Natural killer cell (primary cell): ENCODE measurements at regions not wholly inside any gene's neighbourhood (a gene's known extent, or its start where the extent isn't known, plus 50 kb on each side); places are given as distances from the start of the nearest gene placed in this dataset.

Experiments used
- ATAC-seq, 3 donors: fragments of 150-1000 bp in 2 of 3; fragments of 200-7000 bp in 1 of 3; cut with Tn5 transposase; 1 replicate in 1 of 3; 2 replicates in 2 of 3; pipeline ENCODE4 v1.10.0; 2021; ENCODE audit warnings: mild to moderate bottlenecking in 2 of 3, moderate library complexity in 2 of 3
- DNase-seq, 2 donors: peaks; one replicate each; pipeline versions ENCODE4 v3.0.0 to v3.0.0-alpha.2; 2013 to 2021; ENCODE audit warnings: mixed read lengths in 1 of 2
- H3K27ac ChIP-seq: one replicate; pipeline ENCODE4 v1.5.1; 2013; ENCODE audit warnings: mild to moderate bottlenecking, low read length
- H3K27me3 ChIP-seq: one replicate; pipeline ENCODE4 v1.6.1; 2013; ENCODE audit warnings: low read length; ENCODE audit not compliant: control insufficient read depth, insufficient read depth
- H3K36me3 ChIP-seq: one replicate; pipeline ENCODE4 v1.6.1; 2013; ENCODE audit warnings: low read length; ENCODE audit not compliant: control insufficient read depth, insufficient read depth
- H3K4me1 ChIP-seq: one replicate; pipeline ENCODE4 v1.6.1; 2013; ENCODE audit warnings: low read length; ENCODE audit not compliant: control insufficient read depth, insufficient read depth
- H3K4me3 ChIP-seq: one replicate; pipeline ENCODE4 v1.5.1; 2013; ENCODE audit warnings: low read length
- H3K9me3 ChIP-seq: one replicate; pipeline ENCODE4 v1.6.1; 2013; ENCODE audit warnings: low read length; ENCODE audit not compliant: control insufficient read depth, insufficient read depth
- H3K27ac Mint-ChIP-seq, 2 donors: one replicate each; pipeline ENCODE4 v1.8.0; 2022; ENCODE audit warnings: mild to moderate bottlenecking in 2 of 2, mixed read lengths in 2 of 2, moderate library complexity in 1 of 2
- H3K27me3 Mint-ChIP-seq, 2 donors: one replicate each; pipeline ENCODE4 v1.8.0; 2022; ENCODE audit warnings: low read depth in 2 of 2, mixed read lengths in 2 of 2
- H3K36me3 Mint-ChIP-seq: one replicate; pipeline ENCODE4 v1.8.0; 2022; ENCODE audit warnings: mixed read lengths
- H3K4me1 Mint-ChIP-seq, 2 donors: one replicate each; pipeline ENCODE4 v1.8.0; 2022; ENCODE audit warnings: mixed read lengths in 2 of 2
- H3K4me3 Mint-ChIP-seq: one replicate; pipeline ENCODE4 v1.8.0; 2022; ENCODE audit warnings: mild to moderate bottlenecking, moderate library complexity, mixed read lengths
- H3K9me3 Mint-ChIP-seq, 2 donors: one replicate each; pipeline ENCODE4 v1.8.0; 2022; ENCODE audit warnings: mixed read lengths in 2 of 2
- CTCF ChIP-seq: fragments of 200-600 bp; IDR thresholded peaks from one replicate; pipeline ENCODE4 v1.8.0; 2022; ENCODE audit warnings: antibody characterized with exemption
- WGBS: methylation state at CpG from one replicate; pipeline ENCODE4 v1.1.7; 2013; ENCODE audit warnings: missing lambda C conversion rate; ENCODE audit not compliant: insufficient coverage; 5-methylcytosine and 5-hydroxymethylcytosine counted together
- intact Hi-C: fragments of 100-400 bp; cut with micrococcal nuclease; formaldehyde crosslinking; loops from one replicate; pipeline ENCODE4 v1.14.2; 2022

GRCh38 chr2:16015210-16015902, 75.0 kb downstream of the MYCN start:
- H3K9me3 ChIP-seq: no peaks in the 10 kb centered on the region
- intact Hi-C loops: no loop called here
- no peak overlapping the region for H3K4me3 ChIP-seq
- H3K36me3 ChIP-seq: no peaks in the 10 kb centered on the region
- H3K4me3 Mint-ChIP-seq: no peak overlapping the region
- DNase-seq: no peak
- H3K27me3 Mint-ChIP-seq: peaks cover 20 to 32% of the 10 kb centered on the region in 2 donors
- peaks cover 0 to 6% of the 10 kb centered on the region in 2 donors for H3K4me1 Mint-ChIP-seq
- H3K4me1 ChIP-seq: no peaks in the 10 kb centered on the region
- peaks cover 7% of the 10 kb centered on the region for H3K27me3 ChIP-seq
- ATAC-seq: no peak
- H3K9me3 Mint-ChIP-seq: no peaks in the 10 kb centered on the region
- 81% methylated on average over 15 of the region's 15 CpGs for WGBS
- no peaks in the 10 kb centered on the region for H3K36me3 Mint-ChIP-seq
- no peak overlapping the region for H3K27ac Mint-ChIP-seq
- TF ChIP-seq CTCF: no peak
- no peak overlapping the region for H3K27ac ChIP-seq

GRCh38 chr2:16014802-16015201, 74.5 kb downstream of the MYCN start:
- no peaks in the 10 kb centered on the region for H3K4me1 ChIP-seq
- intact Hi-C loops: no loop called here
- H3K36me3 Mint-ChIP-seq: no peaks in the 10 kb centered on the region
- no peaks in the 10 kb centered on the region for H3K9me3 ChIP-seq
- DNase-seq (no peak), ATAC-seq (no peak)
- peaks cover 7% of the 10 kb centered on the region for H3K27me3 ChIP-seq
- H3K4me3 ChIP-seq: no peak overlapping the region
- no peaks in the 10 kb centered on the region for H3K36me3 ChIP-seq
- WGBS: 98% methylated on average over 2 of the region's 3 CpGs
- no peaks in the 10 kb centered on the region for H3K9me3 Mint-ChIP-seq
- H3K27ac ChIP-seq: no peak overlapping the region
- peaks cover 0 to 6% of the 10 kb centered on the region in 2 donors for H3K4me1 Mint-ChIP-seq
- peaks cover 20 to 32% of the 10 kb centered on the region in 2 donors for H3K27me3 Mint-ChIP-seq
- TF ChIP-seq CTCF: no peak
- no peak overlapping the region for H3K27ac Mint-ChIP-seq
- H3K4me3 Mint-ChIP-seq: no peak overlapping the region

GRCh38 chr2:16014041-16014787, 73.9 kb downstream of the MYCN start:
- no peaks in the 10 kb centered on the region for H3K9me3 Mint-ChIP-seq
- Histone ChIP-seq H3K36me3 (no peaks in the 10 kb centered on the region), H3K4me3 (no peak overlapping the region), H3K27ac (no peak overlapping the region), H3K4me1 (no peaks in the 10 kb centered on the region), H3K27me3 (peaks cover 7% of the 10 kb centered on the region), H3K9me3 (no peaks in the 10 kb centered on the region)
- peaks cover 18 to 32% of the 10 kb centered on the region in 2 donors for H3K27me3 Mint-ChIP-seq
- DNase-seq (no peak), ATAC-seq (no peak)
- TF ChIP-seq CTCF: no peak
- H3K4me3 Mint-ChIP-seq: no peak overlapping the region
- peaks cover 0 to 6% of the 10 kb centered on the region in 2 donors for H3K4me1 Mint-ChIP-seq
- no peak overlapping the region for H3K27ac Mint-ChIP-seq
- H3K36me3 Mint-ChIP-seq: no peaks in the 10 kb centered on the region
- 73% methylated on average over 31 of the region's 32 CpGs for WGBS
- intact Hi-C loops: no loop called here
